ENCODE measurements at regions not wholly inside any gene's neighbourhood (a gene's known extent, or its start where the extent isn't known, plus 50 kb on each side); places are given as distances from the start of the nearest gene placed in this dataset.

- no peak for DNase-seq (ENCODE audit: low read depth)
- H3K4me3 ChIP-seq (ENCODE audit: low read depth, low read length): no peak overlapping the region
- TF ChIP-seq MAX (IDR thresholded peaks at IDR 0.05; ENCODE audit: low read depth, low read length) (no peak), MYC (IDR thresholded peaks at IDR 0.05; ENCODE audit: low read depth, low read length) (no peak), POLR2A (IDR thresholded peaks at IDR 0.05; ENCODE audit: extremely low read depth, insufficient read length) (no peak), CTCF (IDR thresholded peaks at IDR 0.05; ENCODE audit: low read depth, low read length) (no peak)
Measured at GRCh38 chr15:47516972-47517371, 200.3 kb upstream of the SEMA6D start.

- no peak for DNase-seq (ENCODE audit: low read depth)
- TF ChIP-seq POLR2A (IDR thresholded peaks at IDR 0.05; ENCODE audit: extremely low read depth, insufficient read length) (no peak), MYC (IDR thresholded peaks at IDR 0.05; ENCODE audit: low read depth, low read length) (no peak), MAX (IDR thresholded peaks at IDR 0.05; ENCODE audit: low read depth, low read length) (no peak), CTCF (IDR thresholded peaks at IDR 0.05; ENCODE audit: low read depth, low read length) (no peak)
- no peak overlapping the region for H3K4me3 ChIP-seq (ENCODE audit: low read depth, low read length)
Measured at GRCh38 chr15:47517737-47518136, 199.6 kb upstream of the SEMA6D start.

- no peak overlapping the region for H3K4me3 ChIP-seq (ENCODE audit: low read depth, low read length)
- peak; percentile 49 for DNase-seq (ENCODE audit: low read depth)
- no peak for TF ChIP-seq POLR2A (IDR thresholded peaks at IDR 0.05; ENCODE audit: extremely low read depth, insufficient read length)
- TF ChIP-seq MAX (IDR thresholded peaks at IDR 0.05; ENCODE audit: low read depth, low read length): no peak
- TF ChIP-seq MYC (IDR thresholded peaks at IDR 0.05; ENCODE audit: low read depth, low read length): no peak
- TF ChIP-seq CTCF (IDR thresholded peaks at IDR 0.05; ENCODE audit: low read depth, low read length): no peak
Measured at GRCh38 chr15:47523681-47524475, 193.4 kb upstream of the SEMA6D start.

GRCh38 chr15:47529241-47529640 is 188.1 kb upstream of the SEMA6D start:
- H3K4me3 ChIP-seq (ENCODE audit: low read depth, low read length): no peak overlapping the region
- no peak for DNase-seq (ENCODE audit: low read depth)
- no peak for TF ChIP-seq MYC (IDR thresholded peaks at IDR 0.05; ENCODE audit: low read depth, low read length)

GRCh38 chr15:47534673-47535072 is 182.6 kb upstream of the SEMA6D start:
- TF ChIP-seq CTCF (IDR thresholded peaks at IDR 0.05; ENCODE audit: low read depth, low read length): no peak
- no peak for TF ChIP-seq MYC (IDR thresholded peaks at IDR 0.05; ENCODE audit: low read depth, low read length)
- no peak for TF ChIP-seq POLR2A (IDR thresholded peaks at IDR 0.05; ENCODE audit: extremely low read depth, insufficient read length)
- TF ChIP-seq MAX (IDR thresholded peaks at IDR 0.05; ENCODE audit: low read depth, low read length): no peak

GRCh38 chr15:47541562-47541961 is 175.7 kb upstream of the SEMA6D start:
- no peak overlapping the region for H3K4me3 ChIP-seq (ENCODE audit: low read depth, low read length)
- no peak for TF ChIP-seq MYC (IDR thresholded peaks at IDR 0.05; ENCODE audit: low read depth, low read length)
- TF ChIP-seq MAX (IDR thresholded peaks at IDR 0.05; ENCODE audit: low read depth, low read length): no peak
- no peak for DNase-seq (ENCODE audit: low read depth)

More at GRCh38 chr15:47534673-47535072, 182.6 kb upstream of the SEMA6D start:
- DNase-seq (ENCODE audit: low read depth): no peak
- no peak overlapping the region for H3K4me3 ChIP-seq (ENCODE audit: low read depth, low read length)
